Body of pancreas (tissue), 4 donors: ENCODE measurements at regions not wholly inside any gene's neighbourhood (a gene's known extent, or its start where the extent isn't known, plus 50 kb on each side); places are given as distances from the start of the nearest gene placed in this dataset.

Experiments
- POLR2A ChIP-seq, 3 donors: fragments of 450-650 bp; IDR thresholded peaks; one replicate each; pipeline ENCODE4 v1.6.1; 2016; ENCODE audit warnings: antibody characterized with exemption in 3 of 3, mild to moderate bottlenecking in 2 of 3
- TF ChIP-seq, protein P1 (sequence below), 7 experiments: fragments of 450-650 bp in 4 of 7; fragments of 200-600 bp in 3 of 7; sonication (generic) in 3 of 7; IDR thresholded peaks; one replicate each; pipeline ENCODE4 v1.5.1; 2016 to 2019; ENCODE audit warnings: antibody characterized with exemption in 7 of 7

DNA sequence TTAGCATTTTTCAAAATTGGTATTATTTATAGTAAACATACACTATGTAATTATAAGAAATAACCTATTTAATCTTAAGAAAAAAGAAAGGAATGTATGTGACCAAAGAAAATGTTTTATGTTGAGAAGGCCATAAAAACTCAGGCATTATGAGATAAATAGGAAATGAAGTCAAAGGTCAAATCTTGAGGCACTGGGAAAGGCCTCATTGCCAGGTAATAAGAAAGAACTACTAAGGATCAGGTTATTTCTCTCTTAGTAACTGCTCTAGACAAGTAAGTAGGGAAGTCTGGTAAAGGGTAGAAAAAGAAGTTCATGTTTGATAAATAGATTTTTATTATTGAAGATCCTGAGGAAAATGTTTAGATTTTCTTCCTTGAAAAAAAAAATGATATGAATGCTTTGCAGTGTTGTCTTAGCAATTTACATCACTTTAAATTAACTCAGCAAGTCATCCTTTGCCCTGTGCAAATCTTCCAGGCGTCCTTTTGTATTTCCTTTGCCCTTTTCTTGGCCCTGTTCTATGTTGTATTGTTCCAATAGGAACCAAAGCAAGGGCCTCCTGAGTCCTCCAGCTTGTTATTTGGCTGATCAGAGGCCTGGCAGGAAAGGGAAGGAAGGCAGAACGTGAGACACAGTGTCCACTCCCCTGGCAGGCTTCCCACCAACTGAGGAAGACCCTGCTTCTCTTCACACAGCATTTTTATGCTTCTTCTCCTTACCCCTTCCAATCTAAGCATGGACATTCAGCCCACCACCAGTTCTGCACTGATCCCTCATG, 260.4 kb upstream of the MIR17HG start:
- TF ChIP-seq, protein P1, sequence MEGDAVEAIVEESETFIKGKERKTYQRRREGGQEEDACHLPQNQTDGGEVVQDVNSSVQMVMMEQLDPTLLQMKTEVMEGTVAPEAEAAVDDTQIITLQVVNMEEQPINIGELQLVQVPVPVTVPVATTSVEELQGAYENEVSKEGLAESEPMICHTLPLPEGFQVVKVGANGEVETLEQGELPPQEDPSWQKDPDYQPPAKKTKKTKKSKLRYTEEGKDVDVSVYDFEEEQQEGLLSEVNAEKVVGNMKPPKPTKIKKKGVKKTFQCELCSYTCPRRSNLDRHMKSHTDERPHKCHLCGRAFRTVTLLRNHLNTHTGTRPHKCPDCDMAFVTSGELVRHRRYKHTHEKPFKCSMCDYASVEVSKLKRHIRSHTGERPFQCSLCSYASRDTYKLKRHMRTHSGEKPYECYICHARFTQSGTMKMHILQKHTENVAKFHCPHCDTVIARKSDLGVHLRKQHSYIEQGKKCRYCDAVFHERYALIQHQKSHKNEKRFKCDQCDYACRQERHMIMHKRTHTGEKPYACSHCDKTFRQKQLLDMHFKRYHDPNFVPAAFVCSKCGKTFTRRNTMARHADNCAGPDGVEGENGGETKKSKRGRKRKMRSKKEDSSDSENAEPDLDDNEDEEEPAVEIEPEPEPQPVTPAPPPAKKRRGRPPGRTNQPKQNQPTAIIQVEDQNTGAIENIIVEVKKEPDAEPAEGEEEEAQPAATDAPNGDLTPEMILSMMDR (IDR thresholded peaks at IDR 0.05): no peak
- no peak for TF ChIP-seq POLR2A (IDR thresholded peaks at IDR 0.05)
